Upper lobe of left lung (tissue), 6 donors: ENCODE measurements at regions not wholly inside any gene's neighbourhood (a gene's known extent, or its start where the extent isn't known, plus 50 kb on each side); places are given as distances from the start of the nearest gene placed in this dataset.

Source experiments
- ATAC-seq, 2 donors: fragments of 200-7000 bp; cut with Tn5 transposase; one replicate each; pipeline ENCODE4 v1.9.1; 2022; ENCODE audit warnings: mild to moderate bottlenecking in 2 of 2, moderate library complexity in 2 of 2; ENCODE audit not compliant: low FRiP score in 2 of 2
- DNase-seq, 2 donors: peaks; one replicate each; pipeline ENCODE4 v3.0.0-alpha.2; 2019 to 2020
- H3K27ac ChIP-seq, 4 donors: fragments of 200-600 bp; sonication (generic); one replicate each; pipeline ENCODE4 v1.5.1; 2016 to 2019
- H3K27me3 ChIP-seq, 4 donors: fragments of 200-600 bp; sonication (generic); one replicate each; pipeline ENCODE4 v1.5.1; 2017 to 2019
- H3K36me3 ChIP-seq, 4 donors: fragments of 200-600 bp; sonication (generic); one replicate each; pipeline ENCODE4 v1.5.1; 2016 to 2019
- H3K4me1 ChIP-seq, 4 donors: fragments of 200-600 bp; sonication (generic); one replicate each; pipeline ENCODE4 v1.5.1; 2018 to 2019
- H3K4me3 ChIP-seq, 4 donors: fragments of 200-600 bp; sonication (generic); one replicate each; pipeline ENCODE4 v1.5.1; 2017 to 2019; ENCODE audit warnings: mild to moderate bottlenecking in 2 of 4, moderate library complexity in 1 of 4
- H3K9me3 ChIP-seq, 4 donors: fragments of 200-600 bp; sonication (generic); one replicate each; pipeline ENCODE4 v1.5.1; 2018 to 2019
- CTCF ChIP-seq, 6 experiments: fragments of 450-650 bp in 4 of 6; fragments of 200-600 bp in 2 of 6; sonication (generic) in 2 of 6; IDR thresholded peaks; one replicate each; pipeline ENCODE4 v1.5.1; 2016 to 2019; ENCODE audit warnings: antibody characterized with exemption in 6 of 6
- EP300 ChIP-seq, 4 donors: sonication (generic); formaldehyde crosslinking; IDR thresholded peaks; one replicate each; pipeline ENCODE4 v1.5.1; 2017; ENCODE audit warnings: antibody characterized with exemption in 4 of 4, control low read depth in 2 of 4
- POLR2A ChIP-seq, 4 donors: fragments of 450-650 bp; IDR thresholded peaks; one replicate each; pipeline ENCODE4 v1.5.1; 2016 to 2017; ENCODE audit warnings: antibody characterized with exemption in 4 of 4, mild to moderate bottlenecking in 2 of 4
- POLR2AphosphoS5 ChIP-seq, 2 donors: sonication (generic); formaldehyde crosslinking; IDR thresholded peaks; one replicate each; pipeline ENCODE4 v1.5.1; 2017; ENCODE audit warnings: antibody characterized with exemption in 2 of 2
- WGBS, 2 donors: methylation state at CpG; one replicate each; pipeline ENCODE4 v1.1.5; 2017 to 2018; 5-methylcytosine and 5-hydroxymethylcytosine counted together
- donor health status: DM: no; HTN: no; CAD: no; lungs with moderate emphysema.
- donor health status: DM: no; HTN: yes; CAD: no; lungs with severe emphysema.

DNA sequence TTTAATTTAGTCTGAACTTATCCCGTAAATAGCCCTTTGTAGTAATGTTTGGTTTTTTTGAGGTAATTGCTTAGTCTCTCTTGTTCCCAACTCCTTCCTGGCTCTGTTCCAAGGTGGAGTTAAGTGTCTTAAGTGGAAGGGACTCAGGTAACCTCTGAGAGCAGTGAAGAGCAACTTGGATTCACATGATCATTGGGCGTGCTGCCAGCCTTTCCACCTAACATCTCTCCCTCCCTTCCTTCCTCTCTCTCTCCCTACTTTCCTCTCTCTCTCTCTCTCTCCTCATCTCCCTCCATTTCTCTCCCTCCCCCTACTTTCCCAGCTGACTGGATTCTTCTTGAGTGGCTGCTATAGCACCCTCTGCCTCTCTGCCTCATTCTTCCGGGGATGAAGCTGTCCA, 232.9 kb upstream of the SASH1 start:
- H3K9me3 ChIP-seq, result no peaks in the 10 kb centered on the region
- ATAC-seq (peak in 1 of 2 donors; percentile 31), DNase-seq (peak in 1 of 2 donors; percentile 76)
- no peak overlapping the region for H3K27ac ChIP-seq
- no peak overlapping the region for H3K4me3 ChIP-seq
- TF ChIP-seq CTCF (IDR thresholded peaks at IDR 0.05) (no peak), EP300 (IDR thresholded peaks at IDR 0.05) (peak in 1 of 4 donors; percentile 20), POLR2A (IDR thresholded peaks at IDR 0.05) (no peak), POLR2AphosphoS5 (IDR thresholded peaks at IDR 0.05) (no peak)
- no peaks in the 10 kb centered on the region for H3K27me3 ChIP-seq
- H3K36me3 ChIP-seq, result no peaks in the 10 kb centered on the region
- 66 to 81% methylated on average over 3 of the region's 3 CpGs for WGBS, 2 donors
- peaks cover 0 to 4% (median 0%) of the 10 kb centered on the region in 4 donors for H3K4me1 ChIP-seq

- ATAC-seq (no peak), DNase-seq (no peak)
- H3K27me3 ChIP-seq, result no peaks in the 10 kb centered on the region
- no peaks in the 10 kb centered on the region for H3K36me3 ChIP-seq
- TF ChIP-seq EP300 (IDR thresholded peaks at IDR 0.05) (no peak), POLR2A (IDR thresholded peaks at IDR 0.05) (no peak), POLR2AphosphoS5 (IDR thresholded peaks at IDR 0.05) (no peak), CTCF (IDR thresholded peaks at IDR 0.05) (no peak)
- H3K4me3 ChIP-seq, result no peak overlapping the region
- H3K4me1 ChIP-seq, result peaks cover 0 to 4% (median 0%) of the 10 kb centered on the region in 4 donors
- H3K27ac ChIP-seq, result no peak overlapping the region
- 87 to 93% methylated on average over 3 of the region's 3 CpGs for WGBS, 2 donors
- H3K9me3 ChIP-seq, result no peaks in the 10 kb centered on the region
These were observed 231.7 kb upstream of the SASH1 start for GRCh38 chr6:148110925-148111324.

DNA sequence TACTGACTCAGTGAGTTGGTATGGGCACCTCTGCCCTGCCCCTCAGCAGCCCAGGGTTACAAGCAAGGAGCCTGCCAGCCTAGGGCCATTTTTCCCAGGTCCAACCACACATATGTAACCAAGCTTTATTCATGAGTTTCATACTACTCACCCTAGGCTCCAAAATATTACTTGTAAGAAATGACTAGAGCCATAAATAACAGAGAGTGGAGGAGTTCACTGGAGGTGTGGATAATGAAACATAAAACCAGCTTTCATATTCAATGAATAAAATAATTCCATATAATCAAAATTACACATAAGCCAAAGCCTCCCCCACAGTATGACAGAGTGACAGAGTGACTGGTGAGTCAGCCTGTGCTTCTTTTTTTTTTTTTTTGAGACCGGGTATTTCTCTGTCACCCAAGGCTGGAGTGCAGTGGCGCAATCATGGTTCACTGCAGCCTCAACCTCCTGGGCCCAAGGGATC, 229.8 kb upstream of the SASH1 start:
- Histone ChIP-seq H3K36me3 (no peaks in the 10 kb centered on the region), H3K4me3 (no peak overlapping the region), H3K27ac (no peak overlapping the region), H3K4me1 (peaks cover 0 to 4% (median 0%) of the 10 kb centered on the region in 4 donors), H3K27me3 (no peaks in the 10 kb centered on the region), H3K9me3 (no peaks in the 10 kb centered on the region)
- WGBS, 2 donors, result 73 to 77% methylated on average over 2 of the region's 2 CpGs
- DNase-seq (peak in 1 of 2 donors; percentile 31), ATAC-seq (no peak)
- TF ChIP-seq POLR2AphosphoS5 (IDR thresholded peaks at IDR 0.05) (no peak), POLR2A (IDR thresholded peaks at IDR 0.05) (no peak), CTCF (IDR thresholded peaks at IDR 0.05) (no peak), EP300 (IDR thresholded peaks at IDR 0.05) (no peak)

DNA sequence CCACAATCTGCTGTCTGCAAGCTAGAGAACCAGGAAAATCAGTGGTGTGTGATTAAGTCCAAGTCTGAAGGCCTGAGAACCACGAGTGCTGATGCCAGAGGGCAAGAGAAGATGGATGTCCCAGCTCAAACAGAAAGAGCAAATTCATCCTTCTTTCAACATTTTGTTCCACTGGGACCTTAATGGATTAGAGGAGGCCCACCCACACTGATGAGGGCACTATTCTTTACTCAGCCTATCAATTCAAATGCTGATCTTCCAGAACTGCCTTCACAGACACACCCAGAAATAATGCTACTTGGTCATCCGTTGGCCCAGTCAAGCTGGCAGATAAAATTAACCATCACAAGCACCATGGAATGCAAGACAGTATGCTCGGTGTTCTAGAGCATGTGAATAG, 226.6 kb upstream of the SASH1 start:
- Histone ChIP-seq H3K4me1 (no peaks in the 10 kb centered on the region), H3K27ac (no peak overlapping the region), H3K27me3 (no peaks in the 10 kb centered on the region), H3K4me3 (no peak overlapping the region), H3K36me3 (no peaks in the 10 kb centered on the region), H3K9me3 (no peaks in the 10 kb centered on the region)
- ATAC-seq (no peak), DNase-seq (no peak)
- no peak for TF ChIP-seq POLR2A (IDR thresholded peaks at IDR 0.05)
- no peak for TF ChIP-seq POLR2AphosphoS5 (IDR thresholded peaks at IDR 0.05)
- TF ChIP-seq EP300 (IDR thresholded peaks at IDR 0.05), result no peak
- no peak for TF ChIP-seq CTCF (IDR thresholded peaks at IDR 0.05)
- WGBS, 2 donors, result 77 to 86% methylated on average over 3 of the region's 3 CpGs

DNA sequence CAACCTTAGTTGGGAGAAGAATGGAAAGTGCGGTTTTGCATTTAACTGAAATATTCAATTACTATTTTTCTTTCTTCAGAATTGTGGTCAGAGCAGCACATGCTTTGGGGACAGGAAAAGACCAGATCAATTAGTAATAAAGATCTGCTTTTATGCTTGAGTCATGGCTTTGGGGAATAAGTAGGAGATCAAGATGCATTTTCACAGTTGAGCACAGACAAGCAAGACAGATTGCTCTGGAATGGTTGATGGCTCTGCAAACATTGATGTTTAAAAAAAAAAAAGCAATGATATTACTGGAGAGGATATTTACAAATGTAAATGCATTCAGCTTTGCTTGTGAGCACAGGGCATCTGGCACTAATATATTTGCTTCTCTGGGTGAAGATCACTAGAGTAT, 224.4 kb upstream of the SASH1 start:
- Histone ChIP-seq H3K27me3 (no peaks in the 10 kb centered on the region), H3K4me3 (no peak overlapping the region), H3K4me1 (no peaks in the 10 kb centered on the region), H3K27ac (no peak overlapping the region), H3K36me3 (no peaks in the 10 kb centered on the region), H3K9me3 (no peaks in the 10 kb centered on the region)
- DNase-seq (no peak), ATAC-seq (no peak)
- WGBS, 2 donors, result 95 to 100% methylated on average over 1 of the region's 1 CpG
- TF ChIP-seq POLR2AphosphoS5 (IDR thresholded peaks at IDR 0.05) (no peak), POLR2A (IDR thresholded peaks at IDR 0.05) (no peak), CTCF (IDR thresholded peaks at IDR 0.05) (no peak), EP300 (IDR thresholded peaks at IDR 0.05) (no peak)
